ENCODE measurements at regions not wholly inside any gene's neighbourhood (a gene's known extent, or its start where the extent isn't known, plus 50 kb on each side); places are given as distances from the start of the nearest gene placed in this dataset.

- no peaks in the 10 kb centered on the region for H3K4me1 Mint-ChIP-seq
- peaks cover 3% of the 10 kb centered on the region for H3K9me3 ChIP-seq (ENCODE audit: control insufficient read depth, low read length, poor library complexity, severe bottlenecking)
- no peak overlapping the region for H3K4me3 Mint-ChIP-seq
- peaks cover 5% of the 10 kb centered on the region for H3K36me3 Mint-ChIP-seq (ENCODE audit: low read depth)
- DNase-seq = no peak
- H3K27ac Mint-ChIP-seq = no peak overlapping the region
- H3K27me3 Mint-ChIP-seq = peaks cover 37% of the 10 kb centered on the region
- ATAC-seq = no peak
Observed at GRCh38 chr17:62913991-62914570, 52.0 kb upstream of the TANC2 start.

GRCh38 chr17:62912363-62912762 is 53.7 kb upstream of the TANC2 start:
- DNase-seq (no peak), ATAC-seq (no peak)
- Mint-ChIP-seq H3K27ac (no peak overlapping the region), H3K27me3 (peaks cover 37% of the 10 kb centered on the region), H3K4me3 (no peak overlapping the region), H3K36me3 (ENCODE audit: low read depth) (peaks cover 5% of the 10 kb centered on the region), H3K4me1 (no peaks in the 10 kb centered on the region)
- H3K9me3 ChIP-seq (ENCODE audit: control insufficient read depth, low read length, poor library complexity, severe bottlenecking) = peaks cover 3% of the 10 kb centered on the region

GRCh38 chr17:62911114-62911513 is 54.9 kb upstream of the TANC2 start:
- H3K36me3 Mint-ChIP-seq (ENCODE audit: low read depth) = peaks cover 5% of the 10 kb centered on the region
- no peak for ATAC-seq
- H3K4me1 Mint-ChIP-seq = no peaks in the 10 kb centered on the region
- DNase-seq = no peak
- no peak overlapping the region for H3K27ac Mint-ChIP-seq
- H3K9me3 ChIP-seq (ENCODE audit: control insufficient read depth, low read length, poor library complexity, severe bottlenecking) = peaks cover 3% of the 10 kb centered on the region
- peaks cover 32% of the 10 kb centered on the region for H3K27me3 Mint-ChIP-seq
- H3K4me3 Mint-ChIP-seq = no peak overlapping the region

DNA sequence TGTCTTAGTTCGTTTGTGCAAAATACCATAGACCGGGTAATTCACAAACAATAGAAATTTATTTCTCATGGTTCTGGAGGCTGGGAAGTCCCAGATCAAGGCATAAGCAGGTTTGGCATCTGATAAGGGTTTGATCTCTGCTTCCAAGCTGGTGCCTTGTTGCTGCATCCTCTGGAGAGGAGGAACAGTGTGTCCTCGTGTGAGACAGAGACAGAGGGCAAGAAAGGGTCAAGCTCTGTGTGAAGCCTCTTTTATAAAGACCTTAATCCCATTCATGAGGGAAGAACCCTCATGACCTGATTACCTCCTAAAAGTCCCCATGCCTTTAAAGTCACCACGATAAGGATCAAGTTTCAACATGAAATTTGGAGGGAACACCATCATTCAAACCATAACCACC is 55.8 kb upstream of the TANC2 start:
- peaks cover 5% of the 10 kb centered on the region for H3K36me3 Mint-ChIP-seq (ENCODE audit: low read depth)
- DNase-seq (no peak), ATAC-seq (no peak)
- no peak overlapping the region for H3K27ac Mint-ChIP-seq
- H3K4me3 Mint-ChIP-seq = no peak overlapping the region
- peaks cover 3% of the 10 kb centered on the region for H3K9me3 ChIP-seq (ENCODE audit: control insufficient read depth, low read length, poor library complexity, severe bottlenecking)
- no peaks in the 10 kb centered on the region for H3K4me1 Mint-ChIP-seq
- H3K27me3 Mint-ChIP-seq = peaks cover 26% of the 10 kb centered on the region

DNA sequence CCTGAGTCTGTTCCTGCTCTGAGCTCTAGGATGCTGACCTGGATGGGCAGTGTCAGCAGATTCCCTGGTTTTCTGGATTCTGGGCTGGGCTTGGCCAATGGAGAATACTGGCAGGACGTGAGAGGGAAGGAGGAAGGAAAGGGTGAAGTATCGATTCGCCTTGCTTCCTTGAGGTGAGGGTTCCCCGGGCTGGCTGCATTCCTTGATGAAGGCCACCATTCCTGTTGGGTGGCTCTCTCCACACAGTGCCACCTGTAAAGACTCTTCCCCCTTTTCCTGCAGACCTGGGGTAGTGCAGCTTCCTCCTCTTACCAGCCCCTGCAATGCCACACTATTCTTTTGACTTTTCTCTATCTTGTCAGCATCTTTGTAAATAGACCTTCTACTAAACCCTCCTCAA is 58.1 kb upstream of the TANC2 start:
- H3K4me3 Mint-ChIP-seq = no peak overlapping the region
- ATAC-seq (no peak), DNase-seq (no peak)
- H3K4me1 Mint-ChIP-seq = no peaks in the 10 kb centered on the region
- H3K27ac Mint-ChIP-seq = no peak overlapping the region
- H3K9me3 ChIP-seq (ENCODE audit: control insufficient read depth, low read length, poor library complexity, severe bottlenecking) = peaks cover 3% of the 10 kb centered on the region
- peaks cover 18% of the 10 kb centered on the region for H3K27me3 Mint-ChIP-seq
- H3K36me3 Mint-ChIP-seq (ENCODE audit: low read depth) = no peaks in the 10 kb centered on the region

DNA sequence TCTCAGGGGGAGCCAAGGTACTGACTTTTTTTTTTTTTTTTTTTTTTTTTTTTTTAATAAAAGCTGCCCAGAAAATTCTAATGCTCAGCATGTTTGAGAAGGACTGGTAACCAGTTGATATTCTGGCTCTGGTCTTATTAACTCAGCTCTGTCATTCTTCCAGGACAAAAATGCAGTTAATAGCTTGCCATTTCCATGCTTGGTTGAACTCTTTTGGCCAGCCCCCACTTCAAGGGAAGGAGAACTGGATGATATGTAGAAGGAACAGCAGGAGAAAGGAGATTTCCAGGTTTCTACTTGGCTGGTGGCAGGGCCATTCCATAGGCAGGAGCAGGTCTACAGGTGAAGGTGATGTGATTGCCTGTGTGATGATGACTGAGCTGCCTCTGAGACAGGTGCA is 59.2 kb upstream of the TANC2 start:
- ATAC-seq = no peak
- peaks cover 25% of the 10 kb centered on the region for H3K27me3 Mint-ChIP-seq
- H3K27ac Mint-ChIP-seq = no peak overlapping the region
- no peak overlapping the region for H3K4me3 Mint-ChIP-seq
- H3K4me1 Mint-ChIP-seq = peaks cover 2% of the 10 kb centered on the region
- no peak for DNase-seq
- H3K36me3 Mint-ChIP-seq (ENCODE audit: low read depth) = peaks cover 2% of the 10 kb centered on the region
- H3K9me3 ChIP-seq (ENCODE audit: control insufficient read depth, low read length, poor library complexity, severe bottlenecking) = peaks cover under 1% of the 10 kb centered on the region

DNA sequence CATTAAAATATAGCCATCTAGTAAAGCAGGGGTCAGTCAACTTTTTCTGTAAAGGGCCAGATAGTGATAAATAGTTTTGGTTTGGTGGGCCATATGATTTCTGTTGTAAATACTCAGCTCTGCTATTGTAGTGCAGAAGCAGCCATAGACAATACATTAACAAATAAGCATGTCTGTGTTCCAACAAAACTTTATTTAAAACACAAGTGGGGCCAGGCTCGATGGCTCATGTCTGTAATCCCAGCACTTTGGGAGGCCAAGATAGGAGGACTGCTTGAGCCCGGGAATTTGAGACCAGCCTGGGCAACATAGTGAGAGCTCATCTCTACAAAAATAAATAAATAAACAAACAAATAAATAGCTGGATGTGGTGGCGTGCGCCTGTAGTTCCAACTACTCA is 60.8 kb upstream of the TANC2 start:
- no peaks in the 10 kb centered on the region for H3K9me3 ChIP-seq (ENCODE audit: control insufficient read depth, low read length, poor library complexity, severe bottlenecking)
- peaks cover 2% of the 10 kb centered on the region for H3K36me3 Mint-ChIP-seq (ENCODE audit: low read depth)
- ATAC-seq (no peak), DNase-seq (no peak)
- H3K4me3 Mint-ChIP-seq = no peak overlapping the region
- H3K4me1 Mint-ChIP-seq = peaks cover 2% of the 10 kb centered on the region
- H3K27me3 Mint-ChIP-seq = peaks cover 15% of the 10 kb centered on the region
- H3K27ac Mint-ChIP-seq = no peak overlapping the region

- Mint-ChIP-seq H3K27ac (no peak overlapping the region), H3K36me3 (ENCODE audit: low read depth) (peaks cover 2% of the 10 kb centered on the region), H3K4me1 (peaks cover 2% of the 10 kb centered on the region), H3K27me3 (peaks cover 22% of the 10 kb centered on the region), H3K4me3 (no peak overlapping the region)
- H3K9me3 ChIP-seq (ENCODE audit: control insufficient read depth, low read length, poor library complexity, severe bottlenecking) = no peaks in the 10 kb centered on the region
- DNase-seq = no peak
- no peak for ATAC-seq
Observed at GRCh38 chr17:62902531-62903220, 63.4 kb upstream of the TANC2 start.

- Mint-ChIP-seq H3K36me3 (ENCODE audit: low read depth) (peaks cover 2% of the 10 kb centered on the region), H3K27ac (no peak overlapping the region), H3K4me1 (peaks cover 2% of the 10 kb centered on the region), H3K27me3 (peaks cover 24% of the 10 kb centered on the region), H3K4me3 (no peak overlapping the region)
- ATAC-seq (no peak), DNase-seq (no peak)
- H3K9me3 ChIP-seq (ENCODE audit: control insufficient read depth, low read length, poor library complexity, severe bottlenecking) = no peaks in the 10 kb centered on the region
Observed at GRCh38 chr17:62901544-62901943, 64.5 kb upstream of the TANC2 start.

DNA sequence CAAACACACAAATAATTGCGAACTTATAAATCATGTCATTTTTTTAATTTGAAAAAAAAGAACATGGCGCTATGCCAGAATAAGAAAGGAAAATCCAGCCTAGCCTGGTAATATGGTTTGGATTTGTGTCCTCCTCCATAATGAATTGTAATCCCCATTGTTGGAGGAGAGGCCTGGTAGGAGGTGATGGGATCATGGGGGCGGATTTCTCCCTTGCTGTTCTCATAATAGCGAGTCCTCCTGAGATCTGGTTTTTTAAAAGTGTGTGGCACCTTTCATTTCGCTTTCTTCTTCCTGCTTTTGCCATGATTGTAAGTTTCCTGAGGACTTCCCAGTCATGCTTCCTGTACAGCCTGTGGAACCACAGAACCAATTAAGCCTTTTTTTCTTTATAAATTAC is 65.9 kb upstream of the TANC2 start:
- Mint-ChIP-seq H3K36me3 (ENCODE audit: low read depth) (peaks cover 2% of the 10 kb centered on the region), H3K27ac (no peak overlapping the region), H3K27me3 (peaks cover 24% of the 10 kb centered on the region), H3K4me3 (no peak overlapping the region), H3K4me1 (peaks cover 2% of the 10 kb centered on the region)
- DNase-seq (no peak), ATAC-seq (no peak)
- H3K9me3 ChIP-seq (ENCODE audit: control insufficient read depth, low read length, poor library complexity, severe bottlenecking) = no peaks in the 10 kb centered on the region

- H3K4me1 Mint-ChIP-seq = peaks cover 2% of the 10 kb centered on the region
- DNase-seq = no peak
- H3K36me3 Mint-ChIP-seq (ENCODE audit: low read depth) = peaks cover 2% of the 10 kb centered on the region
- H3K27me3 Mint-ChIP-seq = peaks cover 24% of the 10 kb centered on the region
- no peaks in the 10 kb centered on the region for H3K9me3 ChIP-seq (ENCODE audit: control insufficient read depth, low read length, poor library complexity, severe bottlenecking)
- H3K4me3 Mint-ChIP-seq = no peak overlapping the region
- no peak for ATAC-seq
- no peak overlapping the region for H3K27ac Mint-ChIP-seq
Observed at GRCh38 chr17:62899361-62899760, 66.7 kb upstream of the TANC2 start.

DNA sequence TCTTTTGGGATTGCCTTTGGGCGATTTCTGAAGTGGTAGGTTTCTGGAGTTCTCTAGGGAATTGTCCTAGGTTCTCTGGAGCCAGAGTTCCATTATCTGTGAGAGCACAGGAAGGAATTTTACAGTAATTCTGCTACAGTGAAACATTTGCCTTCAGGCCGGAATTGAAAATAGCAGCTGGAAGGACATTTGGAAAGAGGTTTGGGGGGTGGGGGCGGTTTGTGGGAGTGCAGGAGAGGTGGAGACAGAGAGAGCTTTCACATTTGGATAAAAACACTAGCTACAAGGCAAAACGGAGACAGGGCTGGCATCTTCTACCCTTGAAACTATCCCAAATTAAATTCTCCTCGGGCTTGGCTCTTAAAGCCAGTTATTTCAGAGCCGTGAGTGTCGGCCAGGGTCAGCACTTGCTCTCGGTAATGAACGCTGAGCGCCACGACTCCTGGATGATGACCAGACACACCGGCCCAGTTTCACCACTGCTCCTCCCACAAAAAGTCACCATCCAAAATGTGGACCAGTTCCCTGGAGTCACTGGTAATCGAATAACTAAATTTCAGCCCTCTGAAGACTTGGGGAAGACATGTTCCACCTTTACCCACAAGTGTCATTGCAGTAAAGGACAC is 67.7 kb upstream of the TANC2 start:
- no peak for ATAC-seq
- H3K9me3 ChIP-seq (ENCODE audit: control insufficient read depth, low read length, poor library complexity, severe bottlenecking) = no peaks in the 10 kb centered on the region
- DNase-seq = no peak
- Mint-ChIP-seq H3K36me3 (ENCODE audit: low read depth) (peaks cover 2% of the 10 kb centered on the region), H3K4me1 (peaks cover 2% of the 10 kb centered on the region), H3K27ac (no peak overlapping the region), H3K4me3 (no peak overlapping the region), H3K27me3 (peaks cover 23% of the 10 kb centered on the region)

- H3K27me3 Mint-ChIP-seq = peaks cover 17% of the 10 kb centered on the region
- ATAC-seq = no peak
- no peak for DNase-seq
- H3K36me3 Mint-ChIP-seq (ENCODE audit: low read depth) = no peaks in the 10 kb centered on the region
- H3K4me1 Mint-ChIP-seq = no peaks in the 10 kb centered on the region
- no peak overlapping the region for H3K4me3 Mint-ChIP-seq
- no peaks in the 10 kb centered on the region for H3K9me3 ChIP-seq (ENCODE audit: control insufficient read depth, low read length, poor library complexity, severe bottlenecking)
- H3K27ac Mint-ChIP-seq = no peak overlapping the region
Observed at GRCh38 chr17:62897706-62898105, 68.3 kb upstream of the TANC2 start.
